ENCODE measurements at regions not wholly inside any gene's neighbourhood (a gene's known extent, or its start where the extent isn't known, plus 50 kb on each side); places are given as distances from the start of the nearest gene placed in this dataset.

GRCh38 chr14:88961214-88961613 is 136.8 kb downstream of the TTC8 start:
- TF ChIP-seq CTCF (IDR thresholded peaks at IDR 0.05) (no peak), POLR2A (IDR thresholded peaks at IDR 0.05) (no peak)

Measured in esophagus squamous epithelium (tissue), 4 donors.